Renal pelvis (tissue), 1 donor: ENCODE measurements at regions not wholly inside any gene's neighbourhood (a gene's known extent, or its start where the extent isn't known, plus 50 kb on each side); places are given as distances from the start of the nearest gene placed in this dataset.
"Not testable (repeated sequence)": the region's sequence is repeated elsewhere in the genome, so short reads cannot be mapped to it uniquely, and the experiment has no call there.

ENCODE experiments used
- DNase-seq: peaks from one replicate; pipeline ENCODE4 v3.0.0-alpha.2; 2013

- no peak for DNase-seq
These were observed 76.2 kb upstream of the SOX11 start for GRCh38 chr2:5616019-5616418.

DNA sequence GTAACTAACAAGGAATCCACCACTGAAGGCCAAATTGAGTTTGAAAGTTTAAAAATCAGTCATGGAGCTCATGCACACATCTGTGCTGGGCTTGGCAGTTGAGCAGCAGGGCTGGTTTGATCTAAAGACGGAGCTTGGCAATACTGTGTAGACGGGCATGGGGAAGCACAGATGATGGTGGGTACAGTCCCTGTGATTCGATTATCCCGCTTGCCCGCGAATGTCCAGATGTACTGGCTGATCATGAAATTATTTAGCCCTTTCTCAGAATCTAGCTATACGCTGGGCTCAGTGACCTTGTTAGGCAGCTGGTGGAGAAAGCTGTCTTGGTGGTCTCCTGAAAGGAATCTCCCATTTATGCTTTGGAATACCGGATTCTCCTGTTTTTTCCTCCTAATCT is 74.8 kb upstream of the SOX11 start:
- DNase-seq: no peak

GRCh38 chr2:5617796-5618195 is 74.4 kb upstream of the SOX11 start:
- no peak for DNase-seq

GRCh38 chr2:5618271-5618670 is 73.9 kb upstream of the SOX11 start:
- no peak for DNase-seq

GRCh38 chr2:5625556-5626065 is 66.6 kb upstream of the SOX11 start:
- not testable (repeated sequence) for DNase-seq

GRCh38 chr2:5628484-5628883 is 63.7 kb upstream of the SOX11 start:
- not testable (repeated sequence) for DNase-seq

DNA sequence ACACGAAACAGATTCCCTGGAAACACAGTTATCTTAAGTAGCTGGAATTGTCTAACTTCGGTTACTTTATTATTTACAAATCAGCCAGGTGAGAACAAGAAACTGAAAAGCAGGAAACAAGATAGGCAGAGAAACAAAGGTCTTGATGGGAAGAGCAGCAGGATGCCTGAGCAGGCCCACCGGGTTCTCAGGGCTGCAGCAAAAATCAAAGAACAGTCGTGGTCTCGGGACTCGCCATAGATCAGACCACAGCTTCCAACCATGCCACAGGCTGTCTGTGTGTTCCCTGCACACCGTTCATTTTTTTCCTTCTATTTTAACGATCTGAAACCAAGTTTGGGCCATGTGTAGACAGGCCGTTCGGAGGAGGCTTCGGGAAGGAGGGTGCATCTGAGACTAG is 62.7 kb upstream of the SOX11 start:
- DNase-seq: not testable (repeated sequence)

GRCh38 chr2:5637051-5637450 is 55.1 kb upstream of the SOX11 start:
- not testable (repeated sequence) for DNase-seq
